H1 (cell line): ENCODE measurements at regions not wholly inside any gene's neighbourhood (a gene's known extent, or its start where the extent isn't known, plus 50 kb on each side); places are given as distances from the start of the nearest gene placed in this dataset.
A peak's percentile ranks its signal among the peaks of the same experiment; 100 is the strongest.
"Not testable (repeated sequence)": the region's sequence is repeated elsewhere in the genome, so short reads cannot be mapped to it uniquely, and the experiment has no call there.

ENCODE experiments used
- CTCF ChIA-PET: fragments of 300-600 bp; sonication (Branson Sonifier 250); formaldehyde crosslinking; loops from one replicate; lab custom pipeline; 2021; ENCODE audit not compliant: partially characterized antibody; lab: Charles Lee
- POLR2A ChIA-PET: fragments of 300-600 bp; sonication (Branson Sonifier 250); formaldehyde crosslinking; loops from one replicate; lab custom pipeline; 2021; ENCODE audit warnings: inconsistent platforms; ENCODE audit not compliant: partially characterized antibody; lab: Charles Lee
- DNase-seq, 2 experiments: peaks; one replicate each; pipeline versions ENCODE4 v3.0.0 to v3.0.0-alpha.2; 2010 to 2022; ENCODE audit warnings: low spot score in 2 of 2, low read depth in 1 of 2, mixed read lengths in 1 of 2
- FAIRE-seq: peaks from 2 replicates; lab custom pipeline; 2011; peaks lifted over from hg19 to GRCh38; lab: Jason Lieb, UNC
- H2AFZ ChIP-seq: 2 replicates; pipeline ENCODE4 v1.8.1; 2012; ENCODE audit warnings: low read length, inconsistent platforms
- H2AK5ac ChIP-seq: 2 replicates; pipeline ENCODE4 v1.6.1; 2013; ENCODE audit warnings: low read depth, low read length
- H2BK120ac ChIP-seq: replicated peaks from 2 replicates; pipeline ENCODE3; 2013; ENCODE audit warnings: low read depth, low read length, inconsistent platforms
- H2BK12ac ChIP-seq: 2 replicates; pipeline ENCODE4 v1.6.1; 2013; ENCODE audit warnings: low read depth, low read length
- H2BK15ac ChIP-seq: 2 replicates; pipeline ENCODE4 v1.6.1; 2013; ENCODE audit warnings: low read length
- H2BK20ac ChIP-seq: 2 replicates; pipeline ENCODE4 v1.6.1; 2013; ENCODE audit warnings: low read length
- H2BK5ac ChIP-seq: 2 replicates; pipeline ENCODE4 v1.6.1; 2013; ENCODE audit warnings: low read depth, low read length
- H3K14ac ChIP-seq: 2 replicates; pipeline ENCODE4 v1.6.1; 2013; ENCODE audit warnings: inconsistent platforms; ENCODE audit not compliant: insufficient read length
- H3K18ac ChIP-seq: 2 replicates; pipeline ENCODE4 v1.6.1; 2013; ENCODE audit warnings: low read length; ENCODE audit errors: extremely low read depth
- H3K23ac ChIP-seq: 2 replicates; pipeline ENCODE4 v1.6.1; 2013; ENCODE audit warnings: inconsistent platforms; ENCODE audit not compliant: insufficient read length
- H3K23me2 ChIP-seq: 2 replicates; pipeline ENCODE4 v1.6.1; 2013; ENCODE audit warnings: low read depth, low read length
- H3K27ac ChIP-seq: 2 replicates; pipeline ENCODE4 v1.6.1; 2011; ENCODE audit warnings: low read depth, low read length, inconsistent platforms
- H3K27me3 ChIP-seq, 4 experiments: replicated peaks in 1 of 4; 1 replicate in 1 of 4; 2 replicates in 3 of 4; pipeline versions ENCODE4 v1.6.1 to v1.8.1; 2011 to 2013; ENCODE audit warnings: low read length in 3 of 4, mild to moderate bottlenecking in 3 of 4, inconsistent platforms in 2 of 4, mixed read lengths in 2 of 4, moderate library complexity in 1 of 4; ENCODE audit not compliant: control insufficient read depth in 3 of 4, insufficient read depth in 3 of 4; ENCODE audit errors: extremely low read depth in 1 of 4
- H3K36me3 ChIP-seq, 4 experiments: 2 replicates each; pipeline versions ENCODE4 v1.6.1 to v1.8.1; 2011 to 2013; ENCODE audit warnings: mild to moderate bottlenecking in 4 of 4, low read length in 3 of 4, moderate library complexity in 2 of 4, control low read depth in 1 of 4, inconsistent platforms in 1 of 4; ENCODE audit not compliant: insufficient read depth in 4 of 4, control insufficient read depth in 2 of 4
- H3K4ac ChIP-seq: replicated peaks from 2 replicates; pipeline ENCODE3; 2013; ENCODE audit warnings: low read length, low read depth, mixed read lengths, inconsistent platforms; ENCODE audit not compliant: insufficient read length
- H3K4me1 ChIP-seq, 4 experiments: replicated peaks in 1 of 4; 1 replicate in 1 of 4; 2 replicates in 3 of 4; pipeline versions ENCODE4 v1.6.1 to v1.8.1; 2011 to 2013; ENCODE audit warnings: low read length in 3 of 4, inconsistent platforms in 2 of 4, mixed read lengths in 1 of 4; ENCODE audit not compliant: insufficient read depth in 4 of 4, control insufficient read depth in 3 of 4
- H3K4me2 ChIP-seq, 2 experiments: 2 replicates each; pipeline versions ENCODE4 v1.6.1 to v1.8.1; 2011 to 2013; ENCODE audit warnings: low read depth in 2 of 2, low read length in 2 of 2, control low read depth in 1 of 2, inconsistent platforms in 1 of 2, mild to moderate bottlenecking in 1 of 2; ENCODE audit not compliant: insufficient read depth in 1 of 2
- H3K4me3 ChIP-seq, 4 experiments: fragments of 200-600, 300-600 bp in 1 of 4; sonication (generic), shearing (Covaris generic), sonication (Bioruptor Twin) in 1 of 4; 2 replicates each; pipeline versions ENCODE4 v1.5.1 to v1.8.1; 2011 to 2016; ENCODE audit warnings: low read length in 4 of 4, low read depth in 3 of 4, control low read depth in 2 of 4, inconsistent platforms in 2 of 4, mild to moderate bottlenecking in 2 of 4, mixed read lengths in 1 of 4, moderate library complexity in 1 of 4; ENCODE audit not compliant: insufficient read depth in 2 of 4; ENCODE audit errors: extremely low read depth in 1 of 4
- H3K56ac ChIP-seq: replicated peaks from 2 replicates; pipeline ENCODE3; 2013; ENCODE audit warnings: low read depth, mild to moderate bottlenecking, mixed read lengths, low read length, inconsistent platforms; ENCODE audit not compliant: insufficient read length
- H3K79me1 ChIP-seq: 2 replicates; pipeline ENCODE4 v1.6.1; 2013; ENCODE audit warnings: low read depth, low read length, control low read depth
- H3K79me2 ChIP-seq, 2 experiments: 2 replicates each; pipeline versions ENCODE4 v1.6.1 to v1.8.1; 2012 to 2013; ENCODE audit warnings: low read length in 2 of 2, mild to moderate bottlenecking in 2 of 2, inconsistent platforms in 1 of 2; ENCODE audit not compliant: insufficient read depth in 2 of 2, control insufficient read depth in 1 of 2
- H3K9ac ChIP-seq, 4 experiments: replicated peaks in 1 of 4; 1 replicate in 1 of 4; 2 replicates in 3 of 4; pipeline versions ENCODE4 v1.6.1 to v1.8.1; 2011 to 2013; ENCODE audit warnings: low read depth in 3 of 4, low read length in 3 of 4, control low read depth in 2 of 4, mild to moderate bottlenecking in 2 of 4, moderate library complexity in 2 of 4, inconsistent platforms in 1 of 4; ENCODE audit errors: extremely low read depth in 1 of 4
- H3K9me3 ChIP-seq, 2 experiments: 2 replicates each; pipeline versions ENCODE4 v1.6.1 to v1.8.1; 2012 to 2013; ENCODE audit warnings: mild to moderate bottlenecking in 2 of 2, moderate library complexity in 2 of 2, control low read depth in 1 of 2, inconsistent platforms in 1 of 2, low read depth in 1 of 2, low read length in 1 of 2, mixed read lengths in 1 of 2; ENCODE audit not compliant: insufficient read depth in 2 of 2
- H4K20me1 ChIP-seq, 2 experiments: replicated peaks in 1 of 2; 2 replicates each; pipeline versions ENCODE3 to v1.8.1; 2011 to 2013; ENCODE audit warnings: inconsistent platforms in 2 of 2, low read length in 2 of 2, mild to moderate bottlenecking in 1 of 2; ENCODE audit not compliant: insufficient read depth in 2 of 2, control insufficient read depth in 1 of 2
- H4K5ac ChIP-seq: 2 replicates; pipeline ENCODE4 v1.6.1; 2013; ENCODE audit warnings: low read length, low read depth, mixed read lengths, inconsistent platforms; ENCODE audit not compliant: insufficient read length
- H4K8ac ChIP-seq: 2 replicates; pipeline ENCODE4 v1.8.0; 2013; ENCODE audit warnings: mild to moderate bottlenecking, moderate library complexity, low read length, inconsistent platforms; ENCODE audit not compliant: insufficient read depth; ENCODE audit errors: extremely low read depth
- H4K91ac ChIP-seq: replicated peaks from 2 replicates; pipeline ENCODE3; 2013; ENCODE audit warnings: low read length, mixed read lengths, inconsistent platforms; ENCODE audit not compliant: insufficient read length
- WGBS, 2 experiments: shearing (Covaris generic) in 1 of 2; methylation state at CpG; one replicate each; pipeline versions ENCODE4 v1.1.6 to v1.1.7; 2013 to 2015; ENCODE audit warnings: low lambda C conversion rate in 2 of 2, mixed read lengths in 2 of 2, inconsistent platforms in 1 of 2, low coverage in 1 of 2, missing lambda C conversion rate in 1 of 2; ENCODE audit not compliant: insufficient replicate concordance in 2 of 2, insufficient coverage in 1 of 2, insufficient read length in 1 of 2; ENCODE audit errors: extremely low coverage in 1 of 2, missing lambda C conversion rate in 1 of 2; 5-methylcytosine and 5-hydroxymethylcytosine counted together

- H3K9ac ChIP-seq, H2BK20ac ChIP-seq, H3K9me3 ChIP-seq, H3K79me2 ChIP-seq, H2AFZ ChIP-seq, H3K18ac ChIP-seq, H3K4ac ChIP-seq, H4K20me1 ChIP-seq, H3K79me1 ChIP-seq, H2BK12ac ChIP-seq, H3K4me3 ChIP-seq, H4K8ac ChIP-seq, H3K4me1 ChIP-seq, H3K27ac ChIP-seq, H3K23ac ChIP-seq, H3K23me2 ChIP-seq, H2BK120ac ChIP-seq, H4K5ac ChIP-seq, H3K27me3 ChIP-seq, CTCF ChIA-PET, H2BK5ac ChIP-seq, H2BK15ac ChIP-seq, H3K56ac ChIP-seq, H2AK5ac ChIP-seq, H3K14ac ChIP-seq, FAIRE-seq, DNase-seq, H3K36me3 ChIP-seq, H3K4me2 ChIP-seq, H4K91ac ChIP-seq: not testable (repeated sequence)
- POLR2A ChIA-PET: interaction anchor here (0.8 kb wide), 1 partner anchor 249 kb away, joined by 3 read pairs; no protein-coding TSS in a partner anchor
- WGBS, 2 experiments: 85% methylated on average over 2 of the region's 2 CpGs; no CpG with 5 or more reads in 1 of the 2 experiments
These were observed 94.0 kb downstream of the QRSL1 start for GRCh38 chr6:106723419-106723818.

GRCh38 chr6:106721189-106721588, 91.8 kb downstream of the QRSL1 start:
- H3K4ac ChIP-seq, CTCF ChIA-PET, H3K27me3 ChIP-seq, H4K20me1 ChIP-seq, H3K23ac ChIP-seq, H3K4me1 ChIP-seq, H2AK5ac ChIP-seq, H2BK12ac ChIP-seq, H3K18ac ChIP-seq, H3K4me2 ChIP-seq, H3K79me1 ChIP-seq, H3K14ac ChIP-seq, H2BK20ac ChIP-seq, FAIRE-seq, H4K5ac ChIP-seq, H3K56ac ChIP-seq, H4K91ac ChIP-seq, H2BK120ac ChIP-seq, H3K9me3 ChIP-seq, H3K27ac ChIP-seq, H3K79me2 ChIP-seq, POLR2A ChIA-PET, DNase-seq, H3K4me3 ChIP-seq, H3K36me3 ChIP-seq, H2BK15ac ChIP-seq, H2BK5ac ChIP-seq, H3K9ac ChIP-seq, H3K23me2 ChIP-seq, H4K8ac ChIP-seq: not testable (repeated sequence)
- 90% methylated on average over 2 of the region's 4 CpGs; no CpG with 5 or more reads in 1 of the 2 experiments for WGBS, 2 experiments
- peak overlapping the region; percentile 49; the same call in 1 of the 2 replicates for H2AFZ ChIP-seq
